Islet precursor cell (in vitro differentiated cells): ENCODE measurements at regions not wholly inside any gene's neighbourhood (a gene's known extent, or its start where the extent isn't known, plus 50 kb on each side); places are given as distances from the start of the nearest gene placed in this dataset.

Experiments
- DNase-seq: peaks from one replicate; pipeline ENCODE4 v3.0.0-alpha.2; 2018

DNA sequence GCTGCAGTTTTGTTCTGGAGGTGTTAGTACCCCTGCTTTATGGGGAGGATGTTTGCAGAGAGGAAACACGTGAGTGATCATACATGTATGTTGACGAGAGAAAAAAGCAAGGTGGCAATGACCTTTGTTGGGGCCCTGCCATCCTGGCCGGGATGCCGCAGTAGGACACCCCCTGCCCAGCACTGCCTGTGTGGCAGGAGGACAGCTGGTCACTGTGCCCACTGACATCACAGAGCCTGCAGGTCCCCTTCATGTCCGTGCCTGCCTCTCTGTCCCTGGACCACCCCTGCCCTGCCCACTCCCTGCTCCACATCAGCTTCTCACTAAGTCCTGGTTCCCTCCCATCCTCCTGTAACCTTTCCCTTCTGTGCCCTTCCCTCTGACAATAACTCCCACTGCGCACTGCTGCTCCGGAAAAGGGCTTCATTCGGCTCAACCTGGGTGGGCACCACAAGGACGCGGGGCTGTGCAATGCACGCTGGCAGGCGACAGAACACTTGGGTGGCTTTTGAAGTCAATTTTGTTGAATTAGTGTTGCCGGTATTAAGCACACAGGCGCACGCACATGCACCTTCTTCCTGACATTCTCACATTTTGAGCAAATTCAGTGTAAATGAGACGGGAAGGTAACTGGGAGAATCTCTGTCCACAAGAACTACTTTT lies 51.5 kb upstream of the TWIST2 start:
- DNase-seq, result peak; percentile 37

DNA sequence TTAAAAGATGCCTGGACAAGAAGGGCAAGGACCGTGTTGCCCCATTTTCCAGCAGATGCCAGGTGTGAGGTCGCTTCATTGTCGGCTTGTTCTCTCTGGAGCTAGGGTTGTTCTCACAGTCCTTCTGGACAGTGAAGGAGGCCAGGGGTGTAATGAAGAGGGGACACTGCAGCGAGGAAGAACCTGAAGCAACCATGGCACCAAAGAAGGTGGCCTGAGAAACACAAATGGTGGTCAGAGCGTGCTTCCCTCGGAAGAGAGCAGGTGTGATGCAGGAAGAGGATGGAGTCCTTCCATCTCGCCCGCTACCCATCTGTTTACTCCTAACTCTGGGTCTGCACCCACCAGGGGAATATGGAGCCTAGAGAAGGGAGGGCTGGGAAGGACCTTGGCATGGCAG lies 50.3 kb upstream of the TWIST2 start:
- DNase-seq, result no peak
